K562 (cell line): ENCODE measurements at regions not wholly inside any gene's neighbourhood (a gene's known extent, or its start where the extent isn't known, plus 50 kb on each side); places are given as distances from the start of the nearest gene placed in this dataset.

Experiments used
- ATAC-seq: fragments of 200-7000 bp; cut with Tn5 transposase; 3 replicates; pipeline ENCODE4 v1.9.1; 2020; ENCODE audit warnings: moderate library complexity
- BruUV-seq: library from RNA; stranded (reverse); fragments of 400-500 nt; replicated peaks from 2 replicates; lab custom pipeline; 2021; lab: Mats Ljungman, UMichigan
- CTCF ChIA-PET: fragments of 300-600 bp; formaldehyde crosslinking; extraction: SDS; loops from one replicate; lab custom pipeline; 2021; ENCODE audit warnings: low intra/inter-chr PET ratio; lab: Yijun Ruan, JAX
- POLR2A ChIA-PET: fragments of 300-600, 350-650 bp; sonication (Branson Sonifier 250); formaldehyde crosslinking; extraction: SDS; loops from one replicate; lab custom pipeline; 2021; ENCODE audit warnings: antibody characterized with exemption, inconsistent platforms; lab: Yijun Ruan, JAX
- DNase-seq, 4 experiments: peaks; one replicate each; pipeline versions ENCODE4 v3.0.0 to v3.0.0-alpha.2; 2011 to 2018; ENCODE audit warnings: low spot score in 3 of 4, mixed read lengths in 3 of 4; ENCODE audit errors: extremely low read depth in 1 of 4
- FAIRE-seq: peaks from 2 replicates; lab custom pipeline; 2011; peaks lifted over from hg19 to GRCh38; lab: Jason Lieb, UNC
- H2AFZ ChIP-seq: 2 replicates; pipeline ENCODE4 v1.6.0; 2011; ENCODE audit warnings: low read depth, low read length, control low read depth, inconsistent platforms
- H3K27ac ChIP-seq: fragments of 200-600 bp; 3 replicates; pipeline ENCODE4 v1.8.0; 2011; ENCODE audit warnings: low read depth, mild to moderate bottlenecking, control low read depth, inconsistent platforms, low read length, moderate library complexity, mixed read lengths; ENCODE audit errors: extremely low read depth
- H3K27me3 ChIP-seq, 2 experiments: fragments of 300-600 bp in 1 of 2; 2 replicates in 1 of 2; 3 replicates in 1 of 2; pipeline versions ENCODE4 v1.6.0 to v1.8.0; 2011; ENCODE audit warnings: inconsistent platforms in 2 of 2, low read length in 2 of 2, mild to moderate bottlenecking in 1 of 2, mixed read lengths in 1 of 2, moderate library complexity in 1 of 2; ENCODE audit not compliant: control insufficient read depth in 2 of 2, insufficient read depth in 2 of 2
- H3K36me3 ChIP-seq: fragments of 300-600 bp; 3 replicates; pipeline ENCODE4 v1.8.0; 2011; ENCODE audit warnings: mild to moderate bottlenecking, low read length, inconsistent platforms; ENCODE audit not compliant: control insufficient read depth, insufficient read depth
- H3K4me1 ChIP-seq, 2 experiments: fragments of 200-600 bp in 1 of 2; replicated peaks in 1 of 2; 2 replicates in 1 of 2; 3 replicates in 1 of 2; pipeline versions ENCODE4 v1.5.1 to v1.8.0; 2011; ENCODE audit warnings: inconsistent platforms in 2 of 2, low read length in 2 of 2, mild to moderate bottlenecking in 1 of 2, mixed read lengths in 1 of 2, moderate library complexity in 1 of 2; ENCODE audit not compliant: control insufficient read depth in 2 of 2, insufficient read depth in 2 of 2
- H3K4me2 ChIP-seq: 2 replicates; pipeline ENCODE4 v1.6.1; 2011; ENCODE audit warnings: low read length, control low read depth, inconsistent platforms, mixed read lengths; ENCODE audit not compliant: insufficient read depth
- H3K4me3 ChIP-seq: fragments of 200-600 bp; sonication (generic), shearing (Covaris generic); 2 replicates; pipeline ENCODE4 v1.5.1; 2016; ENCODE audit warnings: control low read depth, inconsistent platforms
- H3K79me2 ChIP-seq: fragments of 200-600 bp; 3 replicates; pipeline ENCODE4 v1.8.0; 2011; ENCODE audit warnings: low read length, inconsistent platforms; ENCODE audit not compliant: control insufficient read depth, insufficient read depth
- H3K9ac ChIP-seq, 2 experiments: 2 replicates each; pipeline versions ENCODE4 v1.6.0 to v1.6.1; 2011; ENCODE audit warnings: low read depth in 2 of 2, low read length in 2 of 2, control low read depth in 1 of 2, inconsistent platforms in 1 of 2, mild to moderate bottlenecking in 1 of 2, mixed read lengths in 1 of 2; ENCODE audit not compliant: insufficient read depth in 1 of 2
- H3K9me1 ChIP-seq: one replicate; pipeline ENCODE4 v1.6.0; 2011; ENCODE audit warnings: inconsistent platforms, mild to moderate bottlenecking, low read length, moderate library complexity; ENCODE audit not compliant: control insufficient read depth, insufficient read depth
- H3K9me3 ChIP-seq: replicated peaks from 2 replicates; pipeline ENCODE4 v1.5.1; 2011; ENCODE audit warnings: low read depth, low read length, inconsistent platforms; ENCODE audit not compliant: control insufficient read depth, insufficient read depth
- H4K20me1 ChIP-seq: replicated peaks from 2 replicates; pipeline ENCODE4 v1.6.1; 2011; ENCODE audit warnings: low read length, inconsistent platforms, mixed read lengths; ENCODE audit not compliant: control insufficient read depth, insufficient read depth
- C11orf30 ChIP-seq: fragments of 450-650 bp; IDR thresholded peaks from 2 replicates; pipeline ENCODE4 v1.6.1; 2016; ENCODE audit warnings: low read depth, mild to moderate bottlenecking
- CHD1 ChIP-seq: fragments of 200-600 bp; sonication (generic); IDR thresholded peaks from one replicate; pipeline ENCODE4 v1.6.1; 2012; ENCODE audit warnings: mild to moderate bottlenecking, moderate library complexity, low read length, inconsistent platforms
- MAFF ChIP-seq: IDR thresholded peaks from 2 replicates; pipeline ENCODE4 v1.6.1; 2012; ENCODE audit warnings: low read length, improper control_type of control experiment
- MAFG ChIP-seq: fragments of 450-650 bp; conservative IDR thresholded peaks from 2 replicates; pipeline ENCODE4 v1.6.1; 2016; ENCODE audit warnings: missing genetic modification characterization, missing compliant biosample characterization
- MCM3 ChIP-seq: fragments of 450-650 bp; IDR thresholded peaks from 2 replicates; pipeline ENCODE4 v1.6.1; 2016
- NFE2 ChIP-seq: IDR thresholded peaks from 2 replicates; pipeline ENCODE4 v1.6.1; 2014; ENCODE audit warnings: antibody characterized with exemption, low read depth
- NFE2L1 ChIP-seq: fragments of 450-650 bp; IDR thresholded peaks from 2 replicates; pipeline ENCODE4 v1.6.1; 2016; ENCODE audit warnings: missing genetic modification characterization, low read depth, mild to moderate bottlenecking, missing compliant biosample characterization, moderate library complexity, borderline replicate concordance
- SIX5 ChIP-seq, 2 experiments: IDR thresholded peaks; 2 replicates each; pipeline ENCODE4 v1.6.1; 2011; ENCODE audit warnings: low read length in 2 of 2, borderline replicate concordance in 1 of 2, low read depth in 1 of 2, mild to moderate bottlenecking in 1 of 2, moderate library complexity in 1 of 2; ENCODE audit not compliant: insufficient read depth in 1 of 2
- TEAD4 ChIP-seq, 2 experiments: sonication (generic) in 1 of 2; formaldehyde crosslinking in 1 of 2; IDR thresholded peaks; 2 replicates each; pipeline versions ENCODE4 v1.6.1 to v1.8.0; 2012 to 2022; ENCODE audit warnings: borderline replicate concordance in 1 of 2, inconsistent platforms in 1 of 2, low read length in 1 of 2, mild to moderate bottlenecking in 1 of 2, missing genetic modification reagents in 1 of 2
- ZNF12 ChIP-seq: sonication (generic); formaldehyde crosslinking; IDR thresholded peaks from 2 replicates; pipeline ENCODE4 v1.4.0; 2020; ENCODE audit warnings: mild to moderate bottlenecking, missing genetic modification reagents
- ZNF253 ChIP-seq: fragments of 250-450 bp; sonication (Bioruptor Pico); conservative IDR thresholded peaks from 2 replicates; pipeline ENCODE4 v1.6.1; 2021; ENCODE audit warnings: mild to moderate bottlenecking
- ZNF316 ChIP-seq: fragments of 450-650 bp; IDR thresholded peaks from 2 replicates; pipeline ENCODE4 v1.6.1; 2016
- WGBS: fragments of 100-300 bp; shearing (Covaris generic); methylation state at CpG from one replicate; pipeline ENCODE4 v1.1.6; 2016; ENCODE audit warnings: low coverage, mixed read lengths; ENCODE audit not compliant: insufficient coverage; ENCODE audit errors: missing lambda C conversion rate; 5-methylcytosine and 5-hydroxymethylcytosine counted together
- in situ Hi-C: fragments of 300-500 bp; cut with MboI; formaldehyde crosslinking; loops from 4 replicates; pipeline ENCODE4 v1.15.0; 2018; ENCODE audit warnings: inconsistent platforms, mixed read lengths
- intact Hi-C: fragments of 100-400 bp; cut with micrococcal nuclease; formaldehyde crosslinking; loops from 2 replicates; pipeline ENCODE4 v1.14.2; 2022

DNA sequence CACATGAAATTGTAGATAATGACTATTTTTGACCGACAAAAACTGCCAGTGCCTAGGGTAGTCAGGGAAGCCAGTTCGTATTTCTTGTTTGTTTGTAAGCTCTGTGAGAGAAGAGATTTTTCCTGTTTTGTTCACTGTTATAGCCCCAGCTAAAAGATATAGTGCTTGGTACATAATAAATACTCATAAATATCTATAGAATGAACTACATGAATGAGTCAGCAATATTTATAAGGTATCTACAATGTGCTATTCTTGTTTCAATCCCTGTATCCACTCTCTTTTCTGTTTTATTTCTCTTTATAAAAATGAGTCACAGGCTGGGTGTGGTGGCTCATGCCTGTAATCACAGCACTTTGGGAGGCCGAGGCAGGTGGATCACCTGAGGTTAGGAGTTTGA lies 275.6 kb upstream of the FANCL start:
- intact Hi-C loops (no loop called here), in situ Hi-C loops (no loop called here)
- Histone ChIP-seq H3K4me3 (no peak overlapping the region), H3K27ac (no peak overlapping the region), H3K9me1 (no peaks in the 10 kb centered on the region), H3K79me2 (no peaks in the 10 kb centered on the region), H2AFZ (no peak overlapping the region), H3K36me3 (no peaks in the 10 kb centered on the region), H3K4me2 (no peak overlapping the region), H3K4me1 (no peaks in the 10 kb centered on the region), H3K27me3 (no peaks in the 10 kb centered on the region)
- BruUV-seq: no TSS peak
- CTCF ChIA-PET: no interaction called here
- DNase-seq: no peak
- TF ChIP-seq MAFG (tag): peak; percentile 85
- peak; percentile 69 for TF ChIP-seq NFE2
- TF ChIP-seq ZNF316: peak; percentile 79
- no peak for TF ChIP-seq SIX5 (IDR thresholded peaks at IDR 0.05; ENCODE audit: borderline replicate concordance in 1 of 2, insufficient read depth in 1 of 2, low read depth in 1 of 2, low read length in 2 of 2)
- no peak for TF ChIP-seq TEAD4 (IDR thresholded peaks at IDR 0.05; ENCODE audit: low read length)
- no peak for TF ChIP-seq TEAD4 (CRISPR knock-in tag; IDR thresholded peaks at IDR 0.05; ENCODE audit: borderline replicate concordance)
- peak; percentile 67 for TF ChIP-seq C11orf30
- no peak for TF ChIP-seq ZNF12 (CRISPR knock-in tag)
- peak; percentile 61 for TF ChIP-seq NFE2L1 (tag)
- TF ChIP-seq ZNF253 (CRISPR knock-in tag): no peak
- TF ChIP-seq CHD1: no peak
- no peak for TF ChIP-seq MCM3
- peak; percentile 55; the same call in 1 of the 2 replicates for TF ChIP-seq MAFF
- TF ChIP-seq, all 486 proteins: peak for 6
- WGBS: 31% methylated on average over 3 of the region's 3 CpGs
- POLR2A ChIA-PET: interaction anchor here (0.5 to 1.4 kb wide), 2 partner anchors 9 to 794 kb away, joined by 3 read pairs; no protein-coding TSS in a partner anchor
- no peak overlapping the region for H3K9ac ChIP-seq
- no peaks in the 10 kb centered on the region for H3K9me3 ChIP-seq
- FAIRE-seq (no peak), ATAC-seq (no peak)
- H4K20me1 ChIP-seq: no peaks in the 10 kb centered on the region
